ENCODE measurements at regions not wholly inside any gene's neighbourhood (a gene's known extent, or its start where the extent isn't known, plus 50 kb on each side); places are given as distances from the start of the nearest gene placed in this dataset.

- TF ChIP-seq YY1 (IDR thresholded peaks at IDR 0.05; ENCODE audit: insufficient read depth, insufficient read length): no peak
- TF ChIP-seq ZNF274 (IDR thresholded peaks at IDR 0.05; ENCODE audit: low read depth, low read length): no peak
Observed at GRCh38 chr1:4268889-4269284, 368.8 kb upstream of the C1orf174 start.

Measured in NT2/D1 (cell line).